PC-3 (cell line): ENCODE measurements at regions not wholly inside any gene's neighbourhood (a gene's known extent, or its start where the extent isn't known, plus 50 kb on each side); places are given as distances from the start of the nearest gene placed in this dataset.

Experiments
- CTCF ChIP-seq: fragments of 300-600 bp; sonication (generic); conservative IDR thresholded peaks from 2 replicates; pipeline ENCODE4 v1.5.1; 2017; ENCODE audit warnings: antibody characterized with exemption, low read depth, mild to moderate bottlenecking, low read length
- EZH2 ChIP-seq: fragments of 300-600 bp; sonication (generic); IDR thresholded peaks from one replicate; pipeline ENCODE4 v1.6.1; 2017; ENCODE audit warnings: antibody characterized with exemption, mild to moderate bottlenecking, low read length; ENCODE audit not compliant: unreplicated experiment

GRCh38 chr1:93774707-93775106 is 93.1 kb upstream of the BCAR3 start:
- TF ChIP-seq EZH2 (no peak), CTCF (no peak)
